ENCODE measurements at regions not wholly inside any gene's neighbourhood (a gene's known extent, or its start where the extent isn't known, plus 50 kb on each side); places are given as distances from the start of the nearest gene placed in this dataset.

DNA sequence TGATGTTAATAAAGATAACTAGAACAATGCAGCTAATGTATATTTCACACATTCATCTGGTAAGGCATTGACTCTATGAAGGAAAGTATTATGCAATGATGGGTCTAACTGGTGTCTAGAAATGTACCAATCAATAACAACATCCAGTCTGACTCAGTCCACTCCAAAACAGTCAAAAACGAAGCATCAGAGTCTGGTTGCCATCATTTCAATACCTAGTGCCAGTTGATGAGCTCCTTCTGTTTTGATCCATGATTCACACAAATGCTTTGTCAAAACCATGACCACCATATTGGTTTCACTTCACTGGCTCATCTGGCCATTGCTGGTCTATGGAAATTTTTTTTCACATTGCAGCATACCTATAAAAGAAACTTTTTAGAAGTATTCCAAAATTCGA lies 747.2 kb upstream of the TMEM132C start:
- TF ChIP-seq TAF1 (IDR thresholded peaks at IDR 0.05; ENCODE audit: low read depth) (no peak), TCF12 (IDR thresholded peaks at IDR 0.05; ENCODE audit: low read depth) (no peak), ZBTB7A (IDR thresholded peaks at IDR 0.05; ENCODE audit: low read depth) (no peak)

DNA sequence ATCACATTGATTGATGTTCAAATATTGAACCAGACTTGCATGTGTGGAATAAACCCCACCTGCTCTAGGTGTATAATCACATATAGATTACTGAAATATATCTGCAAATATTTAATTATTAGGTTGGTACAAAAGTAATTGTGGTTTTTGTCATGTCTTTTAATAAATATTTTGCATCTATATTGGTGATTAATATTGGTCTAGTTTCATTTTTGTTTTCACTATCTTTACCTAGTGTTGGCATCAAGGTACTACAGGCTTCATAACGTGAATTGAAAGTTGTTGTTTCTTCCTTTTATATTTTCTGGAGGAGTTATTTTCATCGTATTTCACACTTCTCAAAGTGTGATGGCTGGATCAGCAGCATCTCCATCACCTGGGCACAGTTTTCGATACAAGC lies 740.0 kb upstream of the TMEM132C start:
- no peak for TF ChIP-seq YY1 (IDR thresholded peaks at IDR 0.05; ENCODE audit: low read depth)

DNA sequence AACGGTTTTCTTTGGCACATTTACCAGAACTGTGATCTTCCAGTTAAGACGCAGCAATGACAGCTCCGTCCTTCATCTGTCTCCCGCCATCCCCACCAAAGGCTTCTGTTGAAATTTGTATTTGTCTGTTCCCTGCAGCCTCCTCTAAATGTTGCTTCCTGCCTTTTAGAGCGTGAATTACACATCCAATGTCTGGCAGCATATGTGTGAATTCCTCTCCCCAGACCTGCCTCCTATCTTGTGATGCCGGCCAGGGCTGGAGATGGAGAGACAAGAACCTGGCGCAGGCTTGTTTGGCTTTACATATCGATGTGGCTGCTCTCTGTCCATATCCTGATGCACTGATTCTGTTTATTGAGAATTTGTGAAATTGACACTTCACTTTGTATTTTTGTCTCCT lies 738.4 kb upstream of the TMEM132C start:
- no peak for TF ChIP-seq ZBTB7A (IDR thresholded peaks at IDR 0.05; ENCODE audit: low read depth)
- TF ChIP-seq TEAD4 (IDR thresholded peaks at IDR 0.05), result no peak
- TF ChIP-seq TCF12 (IDR thresholded peaks at IDR 0.05; ENCODE audit: low read depth), result no peak
- TF ChIP-seq, protein P1, sequence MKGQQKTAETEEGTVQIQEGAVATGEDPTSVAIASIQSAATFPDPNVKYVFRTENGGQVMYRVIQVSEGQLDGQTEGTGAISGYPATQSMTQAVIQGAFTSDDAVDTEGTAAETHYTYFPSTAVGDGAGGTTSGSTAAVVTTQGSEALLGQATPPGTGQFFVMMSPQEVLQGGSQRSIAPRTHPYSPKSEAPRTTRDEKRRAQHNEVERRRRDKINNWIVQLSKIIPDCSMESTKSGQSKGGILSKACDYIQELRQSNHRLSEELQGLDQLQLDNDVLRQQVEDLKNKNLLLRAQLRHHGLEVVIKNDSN (IDR thresholded peaks at IDR 0.05), result no peak
- TF ChIP-seq, protein P2, sequence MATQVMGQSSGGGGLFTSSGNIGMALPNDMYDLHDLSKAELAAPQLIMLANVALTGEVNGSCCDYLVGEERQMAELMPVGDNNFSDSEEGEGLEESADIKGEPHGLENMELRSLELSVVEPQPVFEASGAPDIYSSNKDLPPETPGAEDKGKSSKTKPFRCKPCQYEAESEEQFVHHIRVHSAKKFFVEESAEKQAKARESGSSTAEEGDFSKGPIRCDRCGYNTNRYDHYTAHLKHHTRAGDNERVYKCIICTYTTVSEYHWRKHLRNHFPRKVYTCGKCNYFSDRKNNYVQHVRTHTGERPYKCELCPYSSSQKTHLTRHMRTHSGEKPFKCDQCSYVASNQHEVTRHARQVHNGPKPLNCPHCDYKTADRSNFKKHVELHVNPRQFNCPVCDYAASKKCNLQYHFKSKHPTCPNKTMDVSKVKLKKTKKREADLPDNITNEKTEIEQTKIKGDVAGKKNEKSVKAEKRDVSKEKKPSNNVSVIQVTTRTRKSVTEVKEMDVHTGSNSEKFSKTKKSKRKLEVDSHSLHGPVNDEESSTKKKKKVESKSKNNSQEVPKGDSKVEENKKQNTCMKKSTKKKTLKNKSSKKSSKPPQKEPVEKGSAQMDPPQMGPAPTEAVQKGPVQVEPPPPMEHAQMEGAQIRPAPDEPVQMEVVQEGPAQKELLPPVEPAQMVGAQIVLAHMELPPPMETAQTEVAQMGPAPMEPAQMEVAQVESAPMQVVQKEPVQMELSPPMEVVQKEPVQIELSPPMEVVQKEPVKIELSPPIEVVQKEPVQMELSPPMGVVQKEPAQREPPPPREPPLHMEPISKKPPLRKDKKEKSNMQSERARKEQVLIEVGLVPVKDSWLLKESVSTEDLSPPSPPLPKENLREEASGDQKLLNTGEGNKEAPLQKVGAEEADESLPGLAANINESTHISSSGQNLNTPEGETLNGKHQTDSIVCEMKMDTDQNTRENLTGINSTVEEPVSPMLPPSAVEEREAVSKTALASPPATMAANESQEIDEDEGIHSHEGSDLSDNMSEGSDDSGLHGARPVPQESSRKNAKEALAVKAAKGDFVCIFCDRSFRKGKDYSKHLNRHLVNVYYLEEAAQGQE (IDR thresholded peaks at IDR 0.05; ENCODE audit: low read depth), result no peak
- TF ChIP-seq FOXM1 (IDR thresholded peaks at IDR 0.05; ENCODE audit: borderline replicate concordance, low read depth), result no peak
- TF ChIP-seq EP300 (IDR thresholded peaks at IDR 0.05; ENCODE audit: borderline replicate concordance), result no peak
- TF ChIP-seq, protein P3, sequence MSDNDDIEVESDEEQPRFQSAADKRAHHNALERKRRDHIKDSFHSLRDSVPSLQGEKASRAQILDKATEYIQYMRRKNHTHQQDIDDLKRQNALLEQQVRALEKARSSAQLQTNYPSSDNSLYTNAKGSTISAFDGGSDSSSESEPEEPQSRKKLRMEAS (IDR thresholded peaks at IDR 0.05), result no peak
- no peak for TF ChIP-seq CREB1 (IDR thresholded peaks at IDR 0.05; ENCODE audit: low read depth)
- no peak for TF ChIP-seq CEBPB (IDR thresholded peaks at IDR 0.05)
- TF ChIP-seq EGR1 (IDR thresholded peaks at IDR 0.05), result no peak
- TF ChIP-seq YY1 (IDR thresholded peaks at IDR 0.05; ENCODE audit: low read depth), result no peak
- no peak for TF ChIP-seq RAD21 (IDR thresholded peaks at IDR 0.05; ENCODE audit: low read depth)
- TF ChIP-seq NFIC (IDR thresholded peaks at IDR 0.05), result no peak

DNA sequence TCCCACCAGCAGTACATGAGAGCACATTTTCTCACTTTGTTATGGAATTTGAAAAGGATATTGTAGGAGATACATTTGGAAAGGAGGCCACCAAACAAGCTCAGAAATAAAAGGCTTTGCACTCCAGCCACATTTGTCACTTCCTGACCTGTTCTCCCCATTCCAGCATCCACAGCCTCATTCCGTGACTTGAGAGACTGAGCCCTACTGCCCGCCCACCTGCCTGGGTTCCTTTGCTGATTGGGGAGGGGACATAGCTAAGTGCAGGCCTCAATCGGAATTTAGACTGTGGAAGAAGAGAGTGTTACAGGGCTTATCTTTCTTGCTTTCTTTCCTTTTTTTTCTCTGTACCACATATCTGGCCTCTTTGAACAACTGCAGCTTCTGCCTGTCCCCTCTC lies 735.4 kb upstream of the TMEM132C start:
- TF ChIP-seq EP300 (IDR thresholded peaks at IDR 0.05; ENCODE audit: borderline replicate concordance) (no peak), TEAD4 (IDR thresholded peaks at IDR 0.05) (no peak), CREB1 (IDR thresholded peaks at IDR 0.05; ENCODE audit: low read depth) (no peak), ZBTB7A (IDR thresholded peaks at IDR 0.05; ENCODE audit: low read depth) (no peak), TCF12 (IDR thresholded peaks at IDR 0.05; ENCODE audit: low read depth) (no peak), RAD21 (IDR thresholded peaks at IDR 0.05; ENCODE audit: low read depth) (no peak), NFIC (IDR thresholded peaks at IDR 0.05) (no peak), CEBPB (IDR thresholded peaks at IDR 0.05) (no peak), TAF1 (IDR thresholded peaks at IDR 0.05; ENCODE audit: low read depth) (no peak), FOXM1 (IDR thresholded peaks at IDR 0.05; ENCODE audit: borderline replicate concordance, low read depth) (no peak)
- TF ChIP-seq, protein P1 (IDR thresholded peaks at IDR 0.05), result no peak
- TF ChIP-seq, protein P3 (IDR thresholded peaks at IDR 0.05), result no peak

GRCh38 chr12:127533353-127533752 lies 733.6 kb upstream of the TMEM132C start:
- TF ChIP-seq NFIC (IDR thresholded peaks at IDR 0.05) (no peak), TCF12 (IDR thresholded peaks at IDR 0.05; ENCODE audit: low read depth) (no peak), TAF1 (IDR thresholded peaks at IDR 0.05; ENCODE audit: low read depth) (no peak), CREB1 (IDR thresholded peaks at IDR 0.05; ENCODE audit: low read depth) (no peak), CEBPB (IDR thresholded peaks at IDR 0.05) (no peak), YY1 (IDR thresholded peaks at IDR 0.05; ENCODE audit: low read depth) (no peak), EGR1 (IDR thresholded peaks at IDR 0.05) (no peak)
- TF ChIP-seq, protein P3 (IDR thresholded peaks at IDR 0.05), result no peak
- TF ChIP-seq, protein P2 (IDR thresholded peaks at IDR 0.05; ENCODE audit: low read depth), result no peak

GRCh38 chr12:127536833-127537428 lies 730.0 kb upstream of the TMEM132C start:
- no peak for TF ChIP-seq EGR1 (IDR thresholded peaks at IDR 0.05)
- TF ChIP-seq NFIC (IDR thresholded peaks at IDR 0.05), result no peak
- TF ChIP-seq, protein P1 (IDR thresholded peaks at IDR 0.05), result no peak
- TF ChIP-seq CREB1 (IDR thresholded peaks at IDR 0.05; ENCODE audit: low read depth), result no peak
- TF ChIP-seq TEAD4 (IDR thresholded peaks at IDR 0.05), result no peak
- TF ChIP-seq EP300 (IDR thresholded peaks at IDR 0.05; ENCODE audit: borderline replicate concordance), result no peak
